ENCODE measurements at regions not wholly inside any gene's neighbourhood (a gene's known extent, or its start where the extent isn't known, plus 50 kb on each side); places are given as distances from the start of the nearest gene placed in this dataset.

DNA sequence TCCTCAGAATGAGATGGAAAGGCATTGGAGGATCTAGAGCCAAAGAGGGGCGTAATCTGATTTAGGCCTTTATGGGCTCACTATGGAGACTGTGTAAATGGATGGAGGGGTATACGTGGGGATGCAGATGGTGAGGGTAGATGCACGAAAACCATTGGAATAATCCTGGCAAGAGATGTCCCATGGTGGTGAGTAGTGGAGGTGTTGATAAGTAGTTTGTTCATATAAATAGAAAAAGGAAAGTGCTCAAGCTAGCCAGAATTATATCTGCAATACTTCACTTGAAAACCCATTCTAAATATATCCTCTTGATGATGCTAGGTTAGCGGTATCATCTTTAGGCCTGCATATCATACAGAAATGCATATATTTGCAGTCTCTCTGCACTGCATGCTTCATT is 459.7 kb downstream of the CDH2 start:
- TF ChIP-seq EZH2 (IDR thresholded peaks at IDR 0.05; ENCODE audit: low read depth) (no peak), CTCF (conservative IDR thresholded peaks at IDR 0.05) (no peak)

All from PC-9 (cell line).